ENCODE measurements at regions not wholly inside any gene's neighbourhood (a gene's known extent, or its start where the extent isn't known, plus 50 kb on each side); places are given as distances from the start of the nearest gene placed in this dataset.

GRCh38 chr18:40624959-40625358 is 1330.1 kb upstream of the PIK3C3 start:
- Histone ChIP-seq H3K27ac (ENCODE audit: low read depth in 1 of 2, low read length in 2 of 2) (no peak overlapping the region), H3K9me3 (ENCODE audit: control insufficient read depth in 4 of 4, low read length in 3 of 4) (no peaks in the 10 kb centered on the region), H3K9ac (ENCODE audit: low read depth in 1 of 2, low read length in 2 of 2) (no peak overlapping the region), H3K4me3 (ENCODE audit: low read depth in 1 of 3, low read length in 3 of 3) (no peak overlapping the region), H3K36me3 (ENCODE audit: control insufficient read depth in 4 of 4, insufficient read depth in 3 of 4, low read depth in 1 of 4, low read length in 3 of 4) (no peaks in the 10 kb centered on the region), H3K27me3 (ENCODE audit: control insufficient read depth in 4 of 4, insufficient read depth in 4 of 4, low read length in 3 of 4) (no peaks in the 10 kb centered on the region), H3K4me1 (ENCODE audit: control insufficient read depth in 4 of 4, insufficient read depth in 4 of 4, low read length in 3 of 4) (no peaks in the 10 kb centered on the region)
- no peak for DNase-seq (ENCODE audit: low spot score)
- no peak for TF ChIP-seq ZBTB33 (IDR thresholded peaks at IDR 0.05)
- TF ChIP-seq MAX (IDR thresholded peaks at IDR 0.05), result no peak
- no peak for TF ChIP-seq FOXA2 (IDR thresholded peaks at IDR 0.05)
- TF ChIP-seq TAF1 (conservative IDR thresholded peaks at IDR 0.05), result no peak
- TF ChIP-seq EGR1 (IDR thresholded peaks at IDR 0.05; ENCODE audit: low read depth in 2 of 2), result no peak
- no peak for TF ChIP-seq JUND (IDR thresholded peaks at IDR 0.05)
- TF ChIP-seq ATF3 (IDR thresholded peaks at IDR 0.05), result no peak
- 74% methylated on average over 4 of the region's 4 CpGs for WGBS

GRCh38 chr18:40613721-40614120 is 1341.3 kb upstream of the PIK3C3 start:
- Histone ChIP-seq H3K9ac (ENCODE audit: low read depth in 1 of 2, low read length in 2 of 2) (no peak overlapping the region), H3K9me3 (ENCODE audit: control insufficient read depth in 4 of 4, low read length in 3 of 4) (no peaks in the 10 kb centered on the region), H3K27me3 (ENCODE audit: control insufficient read depth in 4 of 4, insufficient read depth in 4 of 4, low read length in 3 of 4) (no peaks in the 10 kb centered on the region), H3K4me3 (ENCODE audit: low read depth in 1 of 3, low read length in 3 of 3) (no peak overlapping the region), H3K36me3 (ENCODE audit: control insufficient read depth in 4 of 4, insufficient read depth in 3 of 4, low read depth in 1 of 4, low read length in 3 of 4) (no peaks in the 10 kb centered on the region), H3K27ac (ENCODE audit: low read depth in 1 of 2, low read length in 2 of 2) (no peak overlapping the region), H3K4me1 (ENCODE audit: control insufficient read depth in 4 of 4, insufficient read depth in 4 of 4, low read length in 3 of 4) (no peaks in the 10 kb centered on the region)
- TF ChIP-seq GABPA (IDR thresholded peaks at IDR 0.05 in 1 of 2, conservative IDR thresholded peaks at IDR 0.05 in 1 of 2) (no peak), TAF1 (conservative IDR thresholded peaks at IDR 0.05) (no peak), REST (IDR thresholded peaks at IDR 0.05) (no peak), EGR1 (IDR thresholded peaks at IDR 0.05; ENCODE audit: low read depth in 2 of 2) (no peak), SP1 (IDR thresholded peaks at IDR 0.05) (no peak), FOXA1 (IDR thresholded peaks at IDR 0.05) (no peak), CTCF (IDR thresholded peaks at IDR 0.05; ENCODE audit: low read depth, low read length, missing input control) (no peak), JUND (IDR thresholded peaks at IDR 0.05) (no peak), ATF3 (IDR thresholded peaks at IDR 0.05) (no peak), ZBTB33 (IDR thresholded peaks at IDR 0.05) (no peak), RAD21 (IDR thresholded peaks at IDR 0.05) (no peak), HNF4A (conservative IDR thresholded peaks at IDR 0.05) (no peak), MAX (IDR thresholded peaks at IDR 0.05) (no peak), FOXA2 (IDR thresholded peaks at IDR 0.05) (no peak), YY1 (IDR thresholded peaks at IDR 0.05) (no peak), NR2F2 (IDR thresholded peaks at IDR 0.05) (no peak), HNF4G (IDR thresholded peaks at IDR 0.05) (no peak)
- no peak for DNase-seq (ENCODE audit: low spot score)

Data from liver (tissue), 8 donors.